ENCODE measurements at regions not wholly inside any gene's neighbourhood (a gene's known extent, or its start where the extent isn't known, plus 50 kb on each side); places are given as distances from the start of the nearest gene placed in this dataset.

DNA sequence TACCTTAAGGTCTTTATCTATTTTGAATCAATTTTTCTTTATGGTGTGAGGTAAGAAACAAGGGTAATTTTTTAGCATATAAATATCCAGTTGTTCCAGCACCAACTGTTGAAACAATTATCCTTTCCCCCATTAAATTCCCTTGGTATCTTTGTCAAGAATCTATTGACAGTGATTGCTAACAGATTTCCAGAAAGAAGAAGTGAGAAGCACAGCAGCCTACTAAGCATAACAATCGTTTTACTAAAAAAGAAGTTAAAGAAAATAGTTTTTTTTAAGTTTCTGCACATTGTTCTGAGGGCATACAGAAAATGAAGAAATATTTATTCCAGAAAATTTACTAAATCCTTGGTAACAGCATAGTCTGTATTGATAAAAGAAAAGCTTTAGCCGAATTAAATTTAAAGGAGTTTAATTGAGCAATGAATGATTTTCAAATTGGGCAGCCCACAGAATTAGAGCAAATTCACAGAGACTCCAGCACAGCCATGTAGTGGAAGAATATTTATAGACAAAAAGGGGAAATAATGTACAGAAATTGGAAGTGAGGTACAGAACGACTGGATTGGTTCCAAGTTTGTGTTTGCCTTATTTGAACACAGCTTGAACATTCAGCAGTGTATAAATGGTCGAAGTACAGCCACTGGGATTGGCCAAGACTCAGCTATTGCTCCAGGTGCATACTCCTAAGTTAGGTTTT is 97.9 kb upstream of the UST start:
- ATAC-seq, result no peak
- Mint-ChIP-seq H3K36me3 (peaks cover 0 to 5% of the 10 kb centered on the region in 2 donors), H3K9me3 (peaks cover 0 to 5% of the 10 kb centered on the region in 2 donors), H3K27ac (no peak overlapping the region)
- DNase-seq (ENCODE audit: low spot score in 2 of 2), result no peak

DNA sequence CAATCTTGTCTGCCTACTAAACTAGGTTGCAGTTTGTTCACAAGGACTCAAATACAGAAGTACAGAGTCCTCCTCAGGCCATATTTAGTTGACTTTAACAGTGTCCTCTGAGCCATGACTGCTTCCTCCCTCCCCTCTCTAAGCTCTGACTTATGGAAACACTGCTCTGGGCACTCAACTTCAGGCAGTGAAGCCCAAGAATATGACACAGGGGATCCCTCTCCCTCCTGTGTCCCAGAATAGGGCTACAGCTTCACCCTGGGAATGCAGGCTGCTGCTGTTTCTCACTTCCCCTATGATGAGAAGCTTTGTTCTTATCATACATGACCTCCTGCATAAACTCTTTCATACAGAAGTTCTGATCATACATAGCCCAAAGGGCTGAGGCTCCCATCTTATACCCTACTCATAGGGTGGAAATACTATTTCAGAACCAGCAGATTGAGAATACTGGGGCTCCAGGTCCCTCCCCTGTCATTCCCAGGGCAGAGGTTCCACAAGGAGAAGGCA is 97.3 kb upstream of the UST start:
- Mint-ChIP-seq H3K9me3 (peaks cover 0 to 5% of the 10 kb centered on the region in 2 donors), H3K36me3 (peaks cover 0 to 5% of the 10 kb centered on the region in 2 donors), H3K27ac (no peak overlapping the region)
- DNase-seq (ENCODE audit: low spot score in 2 of 2), result no peak
- no peak for ATAC-seq

- Mint-ChIP-seq H3K9me3 (peaks cover 0 to 5% of the 10 kb centered on the region in 2 donors), H3K27ac (no peak overlapping the region), H3K36me3 (peaks cover 0 to 5% of the 10 kb centered on the region in 2 donors)
- DNase-seq (ENCODE audit: low spot score in 2 of 2) (no peak), ATAC-seq (no peak)
Observed at GRCh38 chr6:148650941-148651505, 95.8 kb upstream of the UST start.

DNA sequence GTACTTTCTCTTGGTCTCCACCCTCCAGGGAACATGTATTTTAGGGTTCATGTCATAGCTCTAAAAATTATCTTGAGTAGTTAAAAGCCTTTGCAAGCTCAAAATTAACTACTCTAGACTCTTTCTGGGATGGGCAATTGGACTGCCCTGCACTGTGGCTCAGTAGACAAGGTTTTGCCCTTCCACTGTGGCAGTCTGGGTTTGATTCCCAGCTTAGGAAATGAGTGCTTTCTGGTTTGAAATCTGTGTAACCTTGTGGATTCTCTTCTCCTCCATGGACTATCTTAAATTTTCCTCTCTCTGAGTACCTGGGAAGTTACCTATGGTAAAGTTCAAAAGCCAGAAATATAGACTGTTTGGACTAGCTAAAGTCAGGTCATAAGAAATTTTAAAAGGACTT is 94.6 kb upstream of the UST start:
- DNase-seq (ENCODE audit: low spot score in 2 of 2) (no peak), ATAC-seq (no peak)
- H3K9me3 Mint-ChIP-seq, result peaks cover 0 to 5% of the 10 kb centered on the region in 2 donors
- peaks cover 0 to 5% of the 10 kb centered on the region in 2 donors for H3K36me3 Mint-ChIP-seq
- H3K27ac Mint-ChIP-seq, result no peak overlapping the region

DNA sequence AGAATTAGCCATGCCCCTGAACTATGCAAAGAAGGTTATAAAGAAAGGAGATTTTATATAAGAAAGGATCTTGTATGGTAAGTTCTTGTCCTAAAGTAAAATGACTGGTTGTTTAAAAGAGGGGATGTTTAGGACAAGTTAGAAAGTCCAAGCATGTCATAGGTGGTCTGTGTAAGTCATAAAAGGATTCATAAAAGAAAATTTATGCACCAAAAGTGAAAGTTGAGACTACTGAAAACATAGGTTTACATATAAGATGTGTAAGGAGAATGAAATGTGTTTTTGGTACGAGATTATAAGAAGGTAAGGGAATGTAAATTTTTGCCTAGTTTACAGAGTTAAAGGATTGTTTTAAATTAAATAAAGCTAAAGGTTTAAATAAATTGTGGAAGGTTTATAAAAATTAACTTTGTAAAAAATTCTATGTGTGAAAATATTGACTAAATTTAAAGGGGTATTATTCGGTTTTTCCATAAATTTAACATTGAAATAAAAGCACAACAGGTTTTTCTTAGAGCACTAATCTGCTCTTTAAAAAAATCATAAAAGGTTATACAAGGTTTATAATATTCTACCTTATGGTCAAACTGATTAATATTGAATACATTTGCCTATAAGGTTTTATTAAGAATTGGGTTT is 93.6 kb upstream of the UST start:
- Mint-ChIP-seq H3K27ac (no peak overlapping the region), H3K9me3 (peaks cover 0 to 5% of the 10 kb centered on the region in 2 donors), H3K36me3 (peaks cover 0 to 5% of the 10 kb centered on the region in 2 donors)
- DNase-seq (ENCODE audit: low spot score in 2 of 2), result no peak
- ATAC-seq, result no peak

GRCh38 chr6:148657048-148657447 is 89.8 kb upstream of the UST start:
- Mint-ChIP-seq H3K27ac (no peak overlapping the region), H3K9me3 (peaks cover 4% of the 10 kb centered on the region in 2 donors), H3K36me3 (peaks cover 0 to 5% of the 10 kb centered on the region in 2 donors)
- ATAC-seq (no peak), DNase-seq (ENCODE audit: low spot score in 2 of 2) (no peak)

- H3K36me3 Mint-ChIP-seq, result no peaks in the 10 kb centered on the region
- ATAC-seq, result no peak
- DNase-seq (ENCODE audit: low spot score in 2 of 2), result no peak
- peaks cover 4% of the 10 kb centered on the region in 2 donors for H3K9me3 Mint-ChIP-seq
- no peak overlapping the region for H3K27ac Mint-ChIP-seq
Observed at GRCh38 chr6:148658681-148659430, 88.0 kb upstream of the UST start.

DNA sequence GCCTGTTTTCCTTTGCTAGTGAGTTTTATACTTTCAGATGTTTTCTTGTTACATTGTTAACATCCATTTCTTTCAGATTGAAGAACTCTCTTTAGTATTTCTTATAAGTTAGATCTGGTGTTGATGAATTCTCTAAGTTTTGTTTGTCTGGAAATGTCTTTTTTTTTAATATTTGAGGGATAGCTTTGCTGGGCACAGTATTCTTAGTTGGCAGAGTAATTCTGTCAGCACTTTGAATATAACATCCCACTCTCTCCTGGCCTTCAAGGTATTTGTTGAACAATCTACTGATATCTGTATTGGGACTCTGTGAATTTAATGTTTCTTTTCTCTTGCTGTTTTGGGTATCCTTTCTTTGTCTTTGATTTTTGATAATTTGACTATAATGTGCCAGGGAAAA is 79.4 kb upstream of the UST start:
- ATAC-seq, result no peak
- DNase-seq (ENCODE audit: low spot score in 2 of 2), result no peak
- peaks cover 20 to 29% of the 10 kb centered on the region in 2 donors for H3K9me3 Mint-ChIP-seq
- H3K27ac Mint-ChIP-seq, result no peak overlapping the region
- peaks cover 11 to 18% of the 10 kb centered on the region in 2 donors for H3K36me3 Mint-ChIP-seq

DNA sequence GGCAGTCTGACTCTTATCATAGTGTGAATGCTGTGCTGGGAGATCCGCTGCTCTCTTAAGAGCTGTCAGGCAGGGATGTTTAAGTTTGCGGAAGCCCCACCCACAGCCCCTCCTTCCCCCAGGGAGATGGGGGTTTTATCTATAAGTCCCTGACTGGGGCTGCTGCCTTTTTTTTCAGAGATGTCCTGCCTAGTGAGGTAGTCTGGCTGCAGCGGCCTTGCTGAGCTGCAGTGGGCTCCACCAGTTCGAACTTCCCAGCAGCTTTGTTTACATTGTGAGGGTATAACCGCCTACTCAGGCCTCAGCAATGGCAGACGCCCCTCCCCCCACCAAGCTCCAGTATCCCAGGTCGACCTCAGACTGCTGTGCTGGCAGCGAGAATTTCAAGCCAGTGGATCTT is 75.7 kb upstream of the UST start:
- Mint-ChIP-seq H3K36me3 (peaks cover 15 to 21% of the 10 kb centered on the region in 2 donors), H3K9me3 (peaks cover 24 to 37% of the 10 kb centered on the region in 2 donors), H3K27ac (no peak overlapping the region)
- ATAC-seq (no peak), DNase-seq (ENCODE audit: low spot score in 2 of 2) (no peak)

DNA sequence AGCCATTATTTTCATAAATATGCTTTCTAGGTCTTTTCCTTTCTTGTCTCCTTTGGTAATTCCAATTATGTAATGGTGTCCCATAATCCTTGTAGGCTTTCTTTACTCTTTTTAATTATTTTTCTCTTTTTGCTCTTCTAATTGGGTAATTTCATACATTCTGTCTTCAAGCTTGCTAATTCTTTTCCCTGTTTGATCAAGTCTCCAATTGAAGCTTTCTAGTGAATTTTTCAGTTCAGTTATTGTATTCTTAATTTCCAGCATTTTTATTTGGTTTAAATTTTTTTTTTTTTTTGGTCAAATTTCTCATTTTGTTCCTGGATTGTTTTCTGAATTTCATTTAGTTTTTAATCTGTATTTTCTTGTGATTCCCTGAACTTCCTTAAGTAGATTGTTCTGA is 74.9 kb upstream of the UST start:
- H3K36me3 Mint-ChIP-seq, result peaks cover 7 to 14% of the 10 kb centered on the region in 2 donors
- no peak for ATAC-seq

GRCh38 chr6:148674306-148674705 is 72.5 kb upstream of the UST start:
- peaks cover 8 to 21% of the 10 kb centered on the region in 2 donors for H3K9me3 Mint-ChIP-seq

More for the DNA sequence above, 74.9 kb upstream of the UST start:
- Mint-ChIP-seq H3K9me3 (peaks cover 16 to 30% of the 10 kb centered on the region in 2 donors), H3K27ac (no peak overlapping the region)
- no peak for DNase-seq (ENCODE audit: low spot score in 2 of 2)

GRCh38 chr6:148677594-148678476 is 69.0 kb upstream of the UST start:
- peaks cover under 1 to 5% of the 10 kb centered on the region in 2 donors for H3K36me3 Mint-ChIP-seq
- DNase-seq (ENCODE audit: low spot score in 2 of 2) (no peak), ATAC-seq (no peak)
- no peak overlapping the region for H3K27ac Mint-ChIP-seq
- peaks cover 4 to 5% of the 10 kb centered on the region in 2 donors for H3K9me3 Mint-ChIP-seq

More at GRCh38 chr6:148674306-148674705, 72.5 kb upstream of the UST start:
- ATAC-seq (no peak), DNase-seq (ENCODE audit: low spot score in 2 of 2) (no peak)
- Mint-ChIP-seq H3K36me3 (peaks cover 6 to 18% of the 10 kb centered on the region in 2 donors), H3K27ac (no peak overlapping the region)

DNA sequence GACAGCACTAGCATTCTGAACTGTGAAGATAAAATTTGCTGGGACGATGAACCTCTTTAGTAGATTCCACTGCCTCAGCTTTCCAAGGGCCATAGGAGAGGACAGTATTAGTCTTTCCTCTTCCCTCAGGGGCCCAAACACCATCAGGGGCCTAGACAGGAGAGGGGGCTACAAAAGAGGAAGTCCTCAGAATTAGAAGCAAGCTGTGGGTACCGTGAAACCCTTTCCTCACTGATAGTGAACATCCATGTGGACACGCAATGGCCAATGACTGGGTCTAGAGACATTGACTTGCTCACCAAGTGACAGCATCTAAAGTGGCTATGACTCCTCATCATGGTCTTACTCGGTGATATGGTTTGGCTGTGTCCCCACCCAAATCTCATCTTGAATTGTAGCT is 68.1 kb upstream of the UST start:
- no peak for DNase-seq (ENCODE audit: low spot score in 2 of 2)
- no peak for ATAC-seq
- H3K36me3 Mint-ChIP-seq, result peaks cover 0 to 5% of the 10 kb centered on the region in 2 donors
- peaks cover 4 to 5% of the 10 kb centered on the region in 2 donors for H3K9me3 Mint-ChIP-seq
- H3K27ac Mint-ChIP-seq, result no peak overlapping the region

GRCh38 chr6:148681666-148682065 is 65.2 kb upstream of the UST start:
- DNase-seq (ENCODE audit: low spot score in 2 of 2) (no peak), ATAC-seq (no peak)
- no peaks in the 10 kb centered on the region for H3K9me3 Mint-ChIP-seq
- H3K36me3 Mint-ChIP-seq, result peaks cover 0 to 5% of the 10 kb centered on the region in 2 donors
- H3K27ac Mint-ChIP-seq, result no peak overlapping the region

DNA sequence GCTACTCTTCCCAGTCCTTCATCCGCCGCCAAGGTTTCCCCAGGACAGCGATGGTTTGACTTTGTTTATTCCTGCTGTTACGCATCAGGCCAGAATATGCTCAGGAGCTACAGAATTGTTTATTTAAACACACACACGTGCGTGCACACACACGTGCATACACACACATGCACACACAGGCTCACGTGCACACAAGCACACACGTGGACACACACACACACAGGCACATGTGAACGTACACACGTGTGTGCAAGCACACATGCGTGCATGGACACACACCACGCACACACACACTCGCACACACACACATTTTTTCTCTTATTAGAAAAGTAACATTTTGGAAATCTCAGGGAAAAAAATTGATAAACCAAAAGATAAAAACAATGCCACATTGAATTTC is 64.6 kb upstream of the UST start:
- Mint-ChIP-seq H3K9me3 (no peaks in the 10 kb centered on the region), H3K27ac (no peak overlapping the region), H3K36me3 (peaks cover 0 to 5% of the 10 kb centered on the region in 2 donors)
- ATAC-seq (no peak), DNase-seq (ENCODE audit: low spot score in 2 of 2) (no peak)

DNA sequence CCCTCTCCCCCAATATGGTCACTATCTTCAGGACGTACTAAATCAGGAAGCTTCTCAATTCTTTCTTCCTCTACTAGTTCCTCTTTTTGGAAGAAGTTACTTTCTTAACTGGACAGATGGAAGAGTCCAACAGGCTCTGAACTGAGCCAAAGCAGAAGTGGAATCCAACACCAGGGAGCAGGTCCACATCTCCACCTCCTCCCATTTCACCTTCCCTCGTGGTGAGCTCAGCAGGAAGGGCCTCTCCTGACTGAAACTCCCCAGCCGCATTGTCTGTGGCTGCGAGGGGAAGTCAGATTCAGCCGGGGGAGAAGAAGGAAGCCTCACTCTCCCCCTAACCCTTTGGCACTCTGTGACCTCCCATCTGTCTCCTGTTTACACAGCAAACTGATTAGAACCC is 63.8 kb upstream of the UST start:
- ATAC-seq (no peak), DNase-seq (ENCODE audit: low spot score in 2 of 2) (no peak)
- no peaks in the 10 kb centered on the region for H3K36me3 Mint-ChIP-seq
- H3K27ac Mint-ChIP-seq, result no peak overlapping the region
- H3K9me3 Mint-ChIP-seq, result no peaks in the 10 kb centered on the region

Measured in activated naive CD4-positive, alpha-beta T cell treated with anti-CD3 and anti-CD28 coated beads, Interleukin-2, amount 50 U/mL, for 72 hours (primary cell).